H1 (cell line): ENCODE measurements at regions not wholly inside any gene's neighbourhood (a gene's known extent, or its start where the extent isn't known, plus 50 kb on each side); places are given as distances from the start of the nearest gene placed in this dataset.

Experiments used
- CTCF ChIA-PET: fragments of 300-600 bp; sonication (Branson Sonifier 250); formaldehyde crosslinking; loops from one replicate; lab custom pipeline; 2021; ENCODE audit not compliant: partially characterized antibody; lab: Charles Lee
- POLR2A ChIA-PET: fragments of 300-600 bp; sonication (Branson Sonifier 250); formaldehyde crosslinking; loops from one replicate; lab custom pipeline; 2021; ENCODE audit warnings: inconsistent platforms; ENCODE audit not compliant: partially characterized antibody; lab: Charles Lee
- DNase-seq, 2 experiments: peaks; one replicate each; pipeline versions ENCODE4 v3.0.0 to v3.0.0-alpha.2; 2010 to 2022; ENCODE audit warnings: low spot score in 2 of 2, low read depth in 1 of 2, mixed read lengths in 1 of 2
- FAIRE-seq: peaks from 2 replicates; lab custom pipeline; 2011; peaks lifted over from hg19 to GRCh38; lab: Jason Lieb, UNC
- H2AFZ ChIP-seq: 2 replicates; pipeline ENCODE4 v1.8.1; 2012; ENCODE audit warnings: low read length, inconsistent platforms
- H2AK5ac ChIP-seq: 2 replicates; pipeline ENCODE4 v1.6.1; 2013; ENCODE audit warnings: low read depth, low read length
- H2BK120ac ChIP-seq: replicated peaks from 2 replicates; pipeline ENCODE3; 2013; ENCODE audit warnings: low read depth, low read length, inconsistent platforms
- H2BK12ac ChIP-seq: 2 replicates; pipeline ENCODE4 v1.6.1; 2013; ENCODE audit warnings: low read depth, low read length
- H2BK15ac ChIP-seq: 2 replicates; pipeline ENCODE4 v1.6.1; 2013; ENCODE audit warnings: low read length
- H2BK20ac ChIP-seq: 2 replicates; pipeline ENCODE4 v1.6.1; 2013; ENCODE audit warnings: low read length
- H2BK5ac ChIP-seq: 2 replicates; pipeline ENCODE4 v1.6.1; 2013; ENCODE audit warnings: low read depth, low read length
- H3K14ac ChIP-seq: 2 replicates; pipeline ENCODE4 v1.6.1; 2013; ENCODE audit warnings: inconsistent platforms; ENCODE audit not compliant: insufficient read length
- H3K18ac ChIP-seq: 2 replicates; pipeline ENCODE4 v1.6.1; 2013; ENCODE audit warnings: low read length; ENCODE audit errors: extremely low read depth
- H3K23ac ChIP-seq: 2 replicates; pipeline ENCODE4 v1.6.1; 2013; ENCODE audit warnings: inconsistent platforms; ENCODE audit not compliant: insufficient read length
- H3K23me2 ChIP-seq: 2 replicates; pipeline ENCODE4 v1.6.1; 2013; ENCODE audit warnings: low read depth, low read length
- H3K27ac ChIP-seq: 2 replicates; pipeline ENCODE4 v1.6.1; 2011; ENCODE audit warnings: low read depth, low read length, inconsistent platforms
- H3K27me3 ChIP-seq, 4 experiments: replicated peaks in 1 of 4; 1 replicate in 1 of 4; 2 replicates in 3 of 4; pipeline versions ENCODE4 v1.6.1 to v1.8.1; 2011 to 2013; ENCODE audit warnings: low read length in 3 of 4, mild to moderate bottlenecking in 3 of 4, inconsistent platforms in 2 of 4, mixed read lengths in 2 of 4, moderate library complexity in 1 of 4; ENCODE audit not compliant: control insufficient read depth in 3 of 4, insufficient read depth in 3 of 4; ENCODE audit errors: extremely low read depth in 1 of 4
- H3K36me3 ChIP-seq, 4 experiments: 2 replicates each; pipeline versions ENCODE4 v1.6.1 to v1.8.1; 2011 to 2013; ENCODE audit warnings: mild to moderate bottlenecking in 4 of 4, low read length in 3 of 4, moderate library complexity in 2 of 4, control low read depth in 1 of 4, inconsistent platforms in 1 of 4; ENCODE audit not compliant: insufficient read depth in 4 of 4, control insufficient read depth in 2 of 4
- H3K4ac ChIP-seq: replicated peaks from 2 replicates; pipeline ENCODE3; 2013; ENCODE audit warnings: low read length, low read depth, mixed read lengths, inconsistent platforms; ENCODE audit not compliant: insufficient read length
- H3K4me1 ChIP-seq, 4 experiments: replicated peaks in 1 of 4; 1 replicate in 1 of 4; 2 replicates in 3 of 4; pipeline versions ENCODE4 v1.6.1 to v1.8.1; 2011 to 2013; ENCODE audit warnings: low read length in 3 of 4, inconsistent platforms in 2 of 4, mixed read lengths in 1 of 4; ENCODE audit not compliant: insufficient read depth in 4 of 4, control insufficient read depth in 3 of 4
- H3K4me2 ChIP-seq, 2 experiments: 2 replicates each; pipeline versions ENCODE4 v1.6.1 to v1.8.1; 2011 to 2013; ENCODE audit warnings: low read depth in 2 of 2, low read length in 2 of 2, control low read depth in 1 of 2, inconsistent platforms in 1 of 2, mild to moderate bottlenecking in 1 of 2; ENCODE audit not compliant: insufficient read depth in 1 of 2
- H3K4me3 ChIP-seq, 4 experiments: fragments of 200-600, 300-600 bp in 1 of 4; sonication (generic), shearing (Covaris generic), sonication (Bioruptor Twin) in 1 of 4; 2 replicates each; pipeline versions ENCODE4 v1.5.1 to v1.8.1; 2011 to 2016; ENCODE audit warnings: low read length in 4 of 4, low read depth in 3 of 4, control low read depth in 2 of 4, inconsistent platforms in 2 of 4, mild to moderate bottlenecking in 2 of 4, mixed read lengths in 1 of 4, moderate library complexity in 1 of 4; ENCODE audit not compliant: insufficient read depth in 2 of 4; ENCODE audit errors: extremely low read depth in 1 of 4
- H3K56ac ChIP-seq: replicated peaks from 2 replicates; pipeline ENCODE3; 2013; ENCODE audit warnings: low read depth, mild to moderate bottlenecking, mixed read lengths, low read length, inconsistent platforms; ENCODE audit not compliant: insufficient read length
- H3K79me1 ChIP-seq: 2 replicates; pipeline ENCODE4 v1.6.1; 2013; ENCODE audit warnings: low read depth, low read length, control low read depth
- H3K79me2 ChIP-seq, 2 experiments: 2 replicates each; pipeline versions ENCODE4 v1.6.1 to v1.8.1; 2012 to 2013; ENCODE audit warnings: low read length in 2 of 2, mild to moderate bottlenecking in 2 of 2, inconsistent platforms in 1 of 2; ENCODE audit not compliant: insufficient read depth in 2 of 2, control insufficient read depth in 1 of 2
- H3K9ac ChIP-seq, 4 experiments: replicated peaks in 1 of 4; 1 replicate in 1 of 4; 2 replicates in 3 of 4; pipeline versions ENCODE4 v1.6.1 to v1.8.1; 2011 to 2013; ENCODE audit warnings: low read depth in 3 of 4, low read length in 3 of 4, control low read depth in 2 of 4, mild to moderate bottlenecking in 2 of 4, moderate library complexity in 2 of 4, inconsistent platforms in 1 of 4; ENCODE audit errors: extremely low read depth in 1 of 4
- H3K9me3 ChIP-seq, 2 experiments: 2 replicates each; pipeline versions ENCODE4 v1.6.1 to v1.8.1; 2012 to 2013; ENCODE audit warnings: mild to moderate bottlenecking in 2 of 2, moderate library complexity in 2 of 2, control low read depth in 1 of 2, inconsistent platforms in 1 of 2, low read depth in 1 of 2, low read length in 1 of 2, mixed read lengths in 1 of 2; ENCODE audit not compliant: insufficient read depth in 2 of 2
- H4K20me1 ChIP-seq, 2 experiments: replicated peaks in 1 of 2; 2 replicates each; pipeline versions ENCODE3 to v1.8.1; 2011 to 2013; ENCODE audit warnings: inconsistent platforms in 2 of 2, low read length in 2 of 2, mild to moderate bottlenecking in 1 of 2; ENCODE audit not compliant: insufficient read depth in 2 of 2, control insufficient read depth in 1 of 2
- H4K5ac ChIP-seq: 2 replicates; pipeline ENCODE4 v1.6.1; 2013; ENCODE audit warnings: low read length, low read depth, mixed read lengths, inconsistent platforms; ENCODE audit not compliant: insufficient read length
- H4K8ac ChIP-seq: 2 replicates; pipeline ENCODE4 v1.8.0; 2013; ENCODE audit warnings: mild to moderate bottlenecking, moderate library complexity, low read length, inconsistent platforms; ENCODE audit not compliant: insufficient read depth; ENCODE audit errors: extremely low read depth
- H4K91ac ChIP-seq: replicated peaks from 2 replicates; pipeline ENCODE3; 2013; ENCODE audit warnings: low read length, mixed read lengths, inconsistent platforms; ENCODE audit not compliant: insufficient read length
- BCL11A ChIP-seq, 2 experiments: IDR thresholded peaks; one replicate each; pipeline ENCODE4 v1.6.1; 2011; ENCODE audit warnings: low read depth in 2 of 2, low read length in 2 of 2, mild to moderate bottlenecking in 2 of 2
- KDM4A ChIP-seq: IDR thresholded peaks from one replicate; pipeline ENCODE4 v1.7.1; 2012; ENCODE audit warnings: low read depth, mild to moderate bottlenecking, moderate library complexity, low read length, inconsistent platforms; ENCODE audit not compliant: severe bottlenecking
- RAD21 ChIP-seq, 2 experiments: IDR thresholded peaks in 1 of 2; conservative IDR thresholded peaks in 1 of 2; 2 replicates each; pipeline ENCODE4 v1.6.1; 2011; ENCODE audit warnings: low read depth in 2 of 2, low read length in 2 of 2, improper control_type of control experiment in 1 of 2, inconsistent platforms in 1 of 2, mild to moderate bottlenecking in 1 of 2, moderate library complexity in 1 of 2
- SUZ12 ChIP-seq: fragments of 200-600 bp; sonication (generic); IDR thresholded peaks from 2 replicates; pipeline ENCODE4 v1.6.1; 2012; ENCODE audit warnings: mild to moderate bottlenecking, inconsistent platforms, low read length, moderate library complexity, mixed read lengths
- WGBS, 2 experiments: shearing (Covaris generic) in 1 of 2; methylation state at CpG; one replicate each; pipeline versions ENCODE4 v1.1.6 to v1.1.7; 2013 to 2015; ENCODE audit warnings: low lambda C conversion rate in 2 of 2, mixed read lengths in 2 of 2, inconsistent platforms in 1 of 2, low coverage in 1 of 2, missing lambda C conversion rate in 1 of 2; ENCODE audit not compliant: insufficient replicate concordance in 2 of 2, insufficient coverage in 1 of 2, insufficient read length in 1 of 2; ENCODE audit errors: extremely low coverage in 1 of 2, missing lambda C conversion rate in 1 of 2; 5-methylcytosine and 5-hydroxymethylcytosine counted together
- TF ChIP-seq, protein P1 (sequence below), 3 experiments: IDR thresholded peaks; 1 replicate in 2 of 3; 2 replicates in 1 of 3; pipeline versions ENCODE4 v1.5.1 to v1.6.1; 2011; ENCODE audit warnings: low read length in 3 of 3, mild to moderate bottlenecking in 3 of 3, inconsistent platforms in 2 of 3, low read depth in 1 of 3, moderate library complexity in 1 of 3; ENCODE audit not compliant: insufficient read depth in 1 of 3; ENCODE audit errors: control extremely low read depth in 1 of 3

DNA sequence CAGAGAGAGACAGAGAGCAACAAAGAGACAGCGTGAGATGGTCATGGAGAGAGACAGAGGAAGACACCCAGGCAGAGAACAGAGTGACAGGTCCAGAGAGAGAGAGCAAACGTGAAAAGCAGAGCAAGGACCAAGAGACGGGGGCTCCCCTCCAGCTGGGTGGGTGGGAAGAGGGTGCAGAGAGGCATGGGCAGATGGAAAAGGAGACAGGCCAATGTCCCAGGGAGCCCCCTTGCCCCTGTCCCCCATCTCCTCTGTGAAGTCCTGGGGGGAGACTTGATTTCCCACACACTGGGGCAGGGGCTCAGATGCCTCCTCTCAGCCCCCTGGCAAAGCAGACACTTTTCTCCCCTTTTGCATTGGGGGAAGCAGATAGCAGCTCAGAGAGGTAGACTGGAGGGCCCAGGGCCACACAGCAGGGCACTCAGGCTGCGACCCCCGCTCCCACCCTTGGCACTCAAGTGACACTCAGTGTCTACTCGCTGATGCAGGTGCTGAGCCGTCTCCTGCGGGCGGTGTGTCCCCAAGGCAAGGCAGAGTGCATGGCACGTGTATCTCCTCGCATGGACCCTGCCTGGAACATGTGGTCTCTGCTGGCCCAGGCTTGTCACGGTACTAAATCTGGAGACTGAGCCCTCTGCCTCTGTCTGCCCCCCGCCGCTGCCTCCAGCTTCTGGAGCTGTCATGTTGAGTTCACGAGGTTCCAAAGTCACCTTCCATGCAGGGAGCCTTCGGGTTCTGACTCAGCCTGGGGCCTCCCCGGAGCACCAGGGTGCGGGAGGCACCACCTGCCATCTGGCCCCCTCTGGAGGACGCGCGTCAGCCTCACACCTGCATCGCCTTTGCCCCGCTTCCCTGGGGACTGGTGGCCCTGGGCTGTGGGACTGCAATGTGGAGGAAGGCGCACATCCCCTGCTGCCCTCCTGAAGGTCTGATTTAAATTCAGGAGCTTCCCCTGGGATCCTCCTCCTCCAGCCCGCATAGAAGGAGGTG, 215.9 kb upstream of the GSE1 start:
- no peak overlapping the region for H3K56ac ChIP-seq
- H4K20me1 ChIP-seq, result peaks cover 2 to 17% of the 10 kb centered on the region in 2 experiments
- H2BK12ac ChIP-seq, result peak overlapping the region; percentile 85; the same call in 1 of the 2 replicates
- no peak overlapping the region for H3K14ac ChIP-seq
- no peak overlapping the region for H2BK20ac ChIP-seq
- H2BK15ac ChIP-seq, result no peak overlapping the region; the same call in 1 of the 2 replicates
- H3K4me1 ChIP-seq, result peaks cover 0 to 38% (median 25%) of the 10 kb centered on the region in 4 experiments; a peak in 6 of 7 replicates
- no peak overlapping the region for H3K4ac ChIP-seq
- H2BK5ac ChIP-seq, result peak overlapping the region; percentile 20; the same call in 1 of the 2 replicates
- no peak overlapping the region for H4K5ac ChIP-seq
- no peak overlapping the region for H3K9ac ChIP-seq
- no peaks in the 10 kb centered on the region for H3K36me3 ChIP-seq
- no peak overlapping the region for H3K4me2 ChIP-seq
- H3K9me3 ChIP-seq, result peaks cover 0 to 3% of the 10 kb centered on the region in 2 experiments; a peak in 2 of 4 replicates
- H2BK120ac ChIP-seq, result no peak overlapping the region
- H3K79me2 ChIP-seq, result no peaks in the 10 kb centered on the region
- H3K27ac ChIP-seq, result no peak overlapping the region
- no peak overlapping the region for H3K23ac ChIP-seq
- no peaks in the 10 kb centered on the region for H3K27me3 ChIP-seq
- CTCF ChIA-PET, result interaction anchor here (0.8 to 10.8 kb wide), 15 partner anchors 18 to 218 kb away, joined by 3 to 182 read pairs (median 5); no protein-coding TSS in a partner anchor
- FAIRE-seq, result no peak
- no peak overlapping the region for H2AFZ ChIP-seq
- POLR2A ChIA-PET, result interaction anchor here (1.0 kb wide), 1 partner anchor 39 kb away, joined by 3 read pairs; no protein-coding TSS in a partner anchor
- H4K8ac ChIP-seq, result peak overlapping the region; percentile 29; the same call in 1 of the 2 replicates
- H2AK5ac ChIP-seq, result peak overlapping the region; percentile 20; the same call in 1 of the 2 replicates
- 79% methylated on average over 25 of the region's 25 CpGs; no CpG with 5 or more reads in 1 of the 2 experiments for WGBS, 2 experiments
- peak in 1 of 2 experiments; percentile 53 for DNase-seq
- H4K91ac ChIP-seq, result peak overlapping the region; percentile 52
- no peak overlapping the region for H3K4me3 ChIP-seq
- peaks cover 6% of the 10 kb centered on the region for H3K79me1 ChIP-seq
- peak overlapping the region; percentile 29; the same call in 1 of the 2 replicates for H3K18ac ChIP-seq
- TF ChIP-seq SUZ12 (no peak), KDM4A (no peak), RAD21 (IDR thresholded peaks at IDR 0.05 in 1 of 2, conservative IDR thresholded peaks at IDR 0.05 in 1 of 2; ENCODE audit: low read depth in 2 of 2, low read length in 2 of 2) (peak in 1 of 2 experiments; percentile 10; a peak in 1 of 4 replicates), BCL11A (IDR thresholded peaks at IDR 0.05; ENCODE audit: low read depth in 2 of 2, low read length in 2 of 2) (no peak)
- TF ChIP-seq, protein P1, sequence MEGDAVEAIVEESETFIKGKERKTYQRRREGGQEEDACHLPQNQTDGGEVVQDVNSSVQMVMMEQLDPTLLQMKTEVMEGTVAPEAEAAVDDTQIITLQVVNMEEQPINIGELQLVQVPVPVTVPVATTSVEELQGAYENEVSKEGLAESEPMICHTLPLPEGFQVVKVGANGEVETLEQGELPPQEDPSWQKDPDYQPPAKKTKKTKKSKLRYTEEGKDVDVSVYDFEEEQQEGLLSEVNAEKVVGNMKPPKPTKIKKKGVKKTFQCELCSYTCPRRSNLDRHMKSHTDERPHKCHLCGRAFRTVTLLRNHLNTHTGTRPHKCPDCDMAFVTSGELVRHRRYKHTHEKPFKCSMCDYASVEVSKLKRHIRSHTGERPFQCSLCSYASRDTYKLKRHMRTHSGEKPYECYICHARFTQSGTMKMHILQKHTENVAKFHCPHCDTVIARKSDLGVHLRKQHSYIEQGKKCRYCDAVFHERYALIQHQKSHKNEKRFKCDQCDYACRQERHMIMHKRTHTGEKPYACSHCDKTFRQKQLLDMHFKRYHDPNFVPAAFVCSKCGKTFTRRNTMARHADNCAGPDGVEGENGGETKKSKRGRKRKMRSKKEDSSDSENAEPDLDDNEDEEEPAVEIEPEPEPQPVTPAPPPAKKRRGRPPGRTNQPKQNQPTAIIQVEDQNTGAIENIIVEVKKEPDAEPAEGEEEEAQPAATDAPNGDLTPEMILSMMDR (IDR thresholded peaks at IDR 0.05; ENCODE audit: control extremely low read depth in 1 of 3, insufficient read depth in 1 of 3, low read depth in 1 of 3, low read length in 3 of 3), result peak in 2 of 3 experiments; percentile 26 to 36; a peak in 3 of 4 replicates
- peaks cover 8% of the 10 kb centered on the region; the same call in 1 of the 2 replicates for H3K23me2 ChIP-seq
